ENCODE measurements at regions not wholly inside any gene's neighbourhood (a gene's known extent, or its start where the extent isn't known, plus 50 kb on each side); places are given as distances from the start of the nearest gene placed in this dataset.
"Not testable (repeated sequence)": the region's sequence is repeated elsewhere in the genome, so short reads cannot be mapped to it uniquely, and the experiment has no call there.

- DNase-seq (ENCODE audit: low spot score): no peak
Measured at GRCh38 chr21:23886828-23887724, 1720.2 kb downstream of the MRPL39 start.

- DNase-seq (ENCODE audit: low spot score): no peak
Measured at GRCh38 chr21:23881783-23882182, 1725.5 kb downstream of the MRPL39 start.

GRCh38 chr21:23876925-23877558, 1730.2 kb downstream of the MRPL39 start:
- DNase-seq (ENCODE audit: low spot score): no peak

GRCh38 chr21:23874271-23874670, 1733.0 kb downstream of the MRPL39 start:
- DNase-seq (ENCODE audit: low spot score): no peak

- no peak for DNase-seq (ENCODE audit: low spot score)
Measured at GRCh38 chr21:23861911-23862504, 1745.3 kb downstream of the MRPL39 start.

- no peak for DNase-seq (ENCODE audit: low spot score)
Measured at GRCh38 chr21:23858878-23859277, 1748.4 kb downstream of the MRPL39 start.

- no peak for DNase-seq (ENCODE audit: low spot score)
Measured at GRCh38 chr21:23853796-23854379, 1753.4 kb downstream of the MRPL39 start.

- no peak for DNase-seq (ENCODE audit: low spot score)
Measured at GRCh38 chr21:23837564-23837963, 1769.7 kb downstream of the MRPL39 start.

GRCh38 chr21:23822760-23823159, 1784.5 kb downstream of the MRPL39 start:
- DNase-seq (ENCODE audit: low spot score): no peak

- no peak for DNase-seq (ENCODE audit: low spot score)
Measured at GRCh38 chr21:23817337-23817736, 1789.9 kb downstream of the MRPL39 start.

- DNase-seq (ENCODE audit: low spot score): no peak
Measured at GRCh38 chr21:23812485-23812884, 1794.8 kb downstream of the MRPL39 start.

GRCh38 chr21:23811805-23812204, 1795.5 kb downstream of the MRPL39 start:
- no peak for DNase-seq (ENCODE audit: low spot score)

GRCh38 chr21:23809573-23809972, 1797.7 kb downstream of the MRPL39 start:
- no peak for DNase-seq (ENCODE audit: low spot score)

GRCh38 chr21:23806966-23807548, 1800.2 kb downstream of the MRPL39 start:
- DNase-seq (ENCODE audit: low spot score): not testable (repeated sequence)

- DNase-seq (ENCODE audit: low spot score): no peak
Measured at GRCh38 chr21:23804866-23805265, 1802.4 kb downstream of the MRPL39 start.

GRCh38 chr21:23801292-23801691, 1806.0 kb downstream of the MRPL39 start:
- no peak for DNase-seq (ENCODE audit: low spot score)

- no peak for DNase-seq (ENCODE audit: low spot score)
Measured at GRCh38 chr21:23799376-23799775, 1807.9 kb downstream of the MRPL39 start.

GRCh38 chr21:23792300-23792699, 1815.0 kb downstream of the MRPL39 start:
- DNase-seq (ENCODE audit: low spot score): no peak

- DNase-seq (ENCODE audit: low spot score): no peak
Measured at GRCh38 chr21:23789864-23790263, 1817.4 kb downstream of the MRPL39 start.

GRCh38 chr21:23780326-23780725, 1827.0 kb downstream of the MRPL39 start:
- no peak for DNase-seq (ENCODE audit: low spot score)

GRCh38 chr21:23743821-23744220, 1863.5 kb downstream of the MRPL39 start:
- no peak for DNase-seq (ENCODE audit: low spot score)

- DNase-seq (ENCODE audit: low spot score): no peak
Measured at GRCh38 chr21:23740463-23740862, 1866.8 kb downstream of the MRPL39 start.
